Neuronal stem cell (in vitro differentiated cells): ENCODE measurements at regions not wholly inside any gene's neighbourhood (a gene's known extent, or its start where the extent isn't known, plus 50 kb on each side); places are given as distances from the start of the nearest gene placed in this dataset.

Source experiments
- DNase-seq: peaks from one replicate; pipeline ENCODE4 v3.0.0-alpha.2; 2013; ENCODE audit warnings: low spot score
- H2AFZ ChIP-seq: one replicate; pipeline ENCODE4 v1.6.1; 2013; ENCODE audit warnings: mild to moderate bottlenecking, low read length, inconsistent platforms
- H2AK5ac ChIP-seq: 2 replicates; pipeline ENCODE4 v1.6.1; 2013; ENCODE audit warnings: low read depth, mild to moderate bottlenecking, inconsistent platforms, low read length, moderate library complexity, mixed read lengths
- H2BK120ac ChIP-seq: 2 replicates; pipeline ENCODE4 v1.6.1; 2013; ENCODE audit warnings: low read depth, mild to moderate bottlenecking, inconsistent platforms, low read length, moderate library complexity, mixed read lengths
- H2BK12ac ChIP-seq: one replicate; pipeline ENCODE4 v1.6.1; 2013; ENCODE audit warnings: low read length, inconsistent platforms
- H2BK15ac ChIP-seq: 2 replicates; pipeline ENCODE4 v1.6.1; 2013; ENCODE audit warnings: mild to moderate bottlenecking, low read length, inconsistent platforms, mixed read lengths
- H2BK5ac ChIP-seq: one replicate; pipeline ENCODE4 v1.6.1; 2013; ENCODE audit warnings: inconsistent platforms, mild to moderate bottlenecking, low read length, moderate library complexity
- H3K14ac ChIP-seq: one replicate; pipeline ENCODE4 v1.6.1; 2013; ENCODE audit warnings: low read length, inconsistent platforms
- H3K18ac ChIP-seq: 2 replicates; pipeline ENCODE4 v1.6.1; 2013; ENCODE audit warnings: low read length, inconsistent platforms
- H3K23ac ChIP-seq: 2 replicates; pipeline ENCODE4 v1.6.1; 2013; ENCODE audit warnings: low read depth, mild to moderate bottlenecking, mixed read lengths, low read length, inconsistent platforms; ENCODE audit not compliant: poor library complexity
- H3K27ac ChIP-seq: replicated peaks from 3 replicates; pipeline ENCODE4 v1.5.1; 2013; ENCODE audit warnings: low read length, inconsistent platforms
- H3K27me3 ChIP-seq, 3 experiments: 2 replicates each; pipeline ENCODE4 v1.6.1; 2013; ENCODE audit warnings: low read length in 3 of 3, mild to moderate bottlenecking in 2 of 3, inconsistent platforms in 1 of 3, low read depth in 1 of 3, mixed read lengths in 1 of 3, moderate library complexity in 1 of 3; ENCODE audit not compliant: control insufficient read depth in 3 of 3, insufficient read depth in 3 of 3
- H3K36me3 ChIP-seq, 2 donors: replicated peaks in 1 of 2; 2 replicates each; pipeline ENCODE4 v1.6.1; 2013; ENCODE audit warnings: low read length in 2 of 2; ENCODE audit not compliant: control insufficient read depth in 2 of 2, insufficient read depth in 2 of 2
- H3K4ac ChIP-seq: 2 replicates; pipeline ENCODE4 v1.6.1; 2013; ENCODE audit warnings: inconsistent platforms, mild to moderate bottlenecking, low read length, moderate library complexity
- H3K4me1 ChIP-seq, 2 donors: 1 replicate in 1 of 2; 2 replicates in 1 of 2; pipeline ENCODE4 v1.6.1; 2013; ENCODE audit warnings: low read length in 2 of 2, low read depth in 1 of 2; ENCODE audit not compliant: control insufficient read depth in 2 of 2, insufficient read depth in 1 of 2
- H3K4me2 ChIP-seq: one replicate; pipeline ENCODE4 v1.6.1; 2013; ENCODE audit warnings: mild to moderate bottlenecking, low read length, inconsistent platforms; ENCODE audit not compliant: insufficient read depth, poor library complexity, severe bottlenecking
- H3K4me3 ChIP-seq, 2 donors: 2 replicates each; pipeline ENCODE4 v1.5.1; 2013; ENCODE audit warnings: low read length in 2 of 2, mild to moderate bottlenecking in 2 of 2, inconsistent platforms in 1 of 2, moderate library complexity in 1 of 2
- H3K79me1 ChIP-seq: one replicate; pipeline ENCODE4 v1.6.1; 2013; ENCODE audit warnings: low read depth, mild to moderate bottlenecking, inconsistent platforms, low read length, moderate library complexity
- H3K9ac ChIP-seq: one replicate; pipeline ENCODE4 v1.6.1; 2013; ENCODE audit warnings: mild to moderate bottlenecking, low read depth, low read length, inconsistent platforms; ENCODE audit not compliant: poor library complexity
- H3K9me3 ChIP-seq, 2 donors: replicated peaks in 1 of 2; 2 replicates each; pipeline versions ENCODE3 to v1.6.1; 2013; ENCODE audit warnings: low read length in 2 of 2, mild to moderate bottlenecking in 2 of 2, inconsistent platforms in 1 of 2, low read depth in 1 of 2, mixed read lengths in 1 of 2, moderate library complexity in 1 of 2; ENCODE audit not compliant: control insufficient read depth in 2 of 2, insufficient read depth in 1 of 2
- H4K8ac ChIP-seq: one replicate; pipeline ENCODE4 v1.6.1; 2013; ENCODE audit warnings: low read depth, mild to moderate bottlenecking, inconsistent platforms, low read length, moderate library complexity
- H4K91ac ChIP-seq: one replicate; pipeline ENCODE4 v1.6.1; 2013; ENCODE audit warnings: low read length, low read depth, mild to moderate bottlenecking, inconsistent platforms; ENCODE audit not compliant: poor library complexity
- WGBS, 2 donors: extraction: QIAGEN DNeasy Blood & Tissue Kit; methylation state at CpG; one replicate each; pipeline ENCODE4 v1.1.7; 2013; ENCODE audit warnings: missing lambda C conversion rate in 2 of 2, mixed read lengths in 1 of 2; ENCODE audit not compliant: insufficient read length in 2 of 2, insufficient replicate concordance in 1 of 2; ENCODE audit errors: extremely low coverage in 2 of 2; 5-methylcytosine and 5-hydroxymethylcytosine counted together

DNA sequence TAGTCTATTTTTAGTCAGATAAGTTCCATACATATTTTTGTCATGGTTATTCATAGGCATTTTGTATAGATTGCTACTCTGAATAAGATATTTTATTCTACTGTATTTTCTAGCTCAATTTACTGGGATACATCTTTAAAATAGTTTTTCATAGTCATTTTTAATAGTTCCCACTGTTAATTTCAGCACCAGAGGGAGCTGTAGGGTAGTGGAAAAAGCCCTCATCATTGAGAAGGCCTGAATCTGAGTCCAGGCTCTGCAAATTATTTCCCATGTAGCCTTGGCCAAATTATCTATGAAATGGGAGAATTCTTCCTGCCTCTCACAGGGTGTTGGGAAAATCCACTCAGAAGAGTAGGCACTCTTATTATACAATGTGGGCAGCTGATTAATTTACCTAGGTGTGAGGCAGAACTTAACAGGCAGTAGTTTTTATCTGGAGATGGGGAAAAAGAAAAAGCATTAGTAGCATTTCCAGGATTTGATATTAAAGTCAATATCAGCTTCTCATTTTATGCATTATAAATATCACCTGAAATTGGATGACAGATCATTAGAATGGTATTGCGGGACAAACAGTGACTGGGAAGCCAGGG, 102.9 kb upstream of the PAQR3 start:
- H2BK12ac ChIP-seq = no peak overlapping the region
- no peak overlapping the region for H3K4me3 ChIP-seq
- no peak overlapping the region for H4K8ac ChIP-seq
- H3K23ac ChIP-seq = no peak overlapping the region
- H3K79me1 ChIP-seq = no peaks in the 10 kb centered on the region
- H2BK120ac ChIP-seq = no peak overlapping the region
- no peak overlapping the region for H2AFZ ChIP-seq
- H4K91ac ChIP-seq = no peak overlapping the region
- no peak overlapping the region for H3K4ac ChIP-seq
- peak; percentile 26 for DNase-seq
- H3K9me3 ChIP-seq = no peaks in the 10 kb centered on the region
- H3K4me1 ChIP-seq = peaks cover 0 to 5% of the 10 kb centered on the region in 2 donors
- H3K18ac ChIP-seq = no peak overlapping the region
- H2BK5ac ChIP-seq = no peak overlapping the region
- no peaks in the 10 kb centered on the region for H3K36me3 ChIP-seq
- no peak overlapping the region for H3K9ac ChIP-seq
- H3K14ac ChIP-seq = no peak overlapping the region
- H2BK15ac ChIP-seq = no peak overlapping the region
- H3K27me3 ChIP-seq = no peaks in the 10 kb centered on the region
- H3K27ac ChIP-seq = no peak overlapping the region
- WGBS, 2 donors = no CpG with 5 or more reads among the region's 1 CpG
- no peak overlapping the region for H3K4me2 ChIP-seq
- no peak overlapping the region for H2AK5ac ChIP-seq

- Histone ChIP-seq H3K23ac (no peak overlapping the region), H3K79me1 (peaks cover 1% of the 10 kb centered on the region), H3K27ac (no peak overlapping the region), H2AK5ac (no peak overlapping the region), H4K8ac (no peak overlapping the region), H3K36me3 (no peaks in the 10 kb centered on the region), H3K27me3 (no peaks in the 10 kb centered on the region), H3K4me2 (no peak overlapping the region), H3K9me3 (no peaks in the 10 kb centered on the region), H3K9ac (no peak overlapping the region), H3K4me3 (no peak overlapping the region), H3K18ac (no peak overlapping the region), H3K4ac (no peak overlapping the region), H2BK5ac (no peak overlapping the region), H2BK15ac (no peak overlapping the region), H3K4me1 (peaks cover 0 to 2% of the 10 kb centered on the region in 2 donors), H3K14ac (no peak overlapping the region), H2AFZ (no peak overlapping the region), H2BK12ac (no peak overlapping the region), H4K91ac (no peak overlapping the region), H2BK120ac (no peak overlapping the region)
- no peak for DNase-seq
- no CpG with 5 or more reads among the region's 2 CpGs for WGBS, 2 donors
Observed at GRCh38 chr4:79034544-79034943, 95.3 kb upstream of the PAQR3 start.

- Histone ChIP-seq H3K18ac (no peak overlapping the region), H3K36me3 (no peaks in the 10 kb centered on the region), H2BK12ac (no peak overlapping the region), H2BK5ac (no peak overlapping the region), H3K27ac (no peak overlapping the region), H3K14ac (no peak overlapping the region), H2BK120ac (no peak overlapping the region), H3K23ac (no peak overlapping the region), H3K9ac (no peak overlapping the region), H3K9me3 (no peaks in the 10 kb centered on the region), H3K4me3 (no peak overlapping the region), H4K8ac (no peak overlapping the region), H2BK15ac (no peak overlapping the region), H3K4me2 (no peak overlapping the region), H2AFZ (no peak overlapping the region), H3K79me1 (peaks cover 1% of the 10 kb centered on the region), H2AK5ac (no peak overlapping the region), H3K4ac (no peak overlapping the region), H4K91ac (no peak overlapping the region), H3K27me3 (no peaks in the 10 kb centered on the region), H3K4me1 (peaks cover 0 to 2% of the 10 kb centered on the region in 2 donors)
- DNase-seq = no peak
- WGBS, 2 donors = no CpG with 5 or more reads among the region's 1 CpG
Observed at GRCh38 chr4:79030973-79031372, 91.7 kb upstream of the PAQR3 start.

- Histone ChIP-seq H3K18ac (no peak overlapping the region), H3K4me3 (no peak overlapping the region), H3K14ac (no peak overlapping the region), H3K9ac (no peak overlapping the region), H3K9me3 (no peaks in the 10 kb centered on the region), H2AK5ac (no peak overlapping the region), H3K4me2 (no peak overlapping the region), H3K27me3 (no peaks in the 10 kb centered on the region), H2BK15ac (no peak overlapping the region), H2AFZ (no peak overlapping the region), H3K23ac (no peak overlapping the region), H4K8ac (no peak overlapping the region), H2BK120ac (no peak overlapping the region), H3K79me1 (no peaks in the 10 kb centered on the region), H4K91ac (no peak overlapping the region), H2BK12ac (no peak overlapping the region), H3K4ac (no peak overlapping the region), H2BK5ac (no peak overlapping the region), H3K27ac (no peak overlapping the region), H3K36me3 (no peaks in the 10 kb centered on the region), H3K4me1 (peaks cover 0 to 2% of the 10 kb centered on the region in 2 donors)
- no peak for DNase-seq
- WGBS, 2 donors = no CpG with 5 or more reads among the region's 4 CpGs
Observed at GRCh38 chr4:79027656-79028055, 88.4 kb upstream of the PAQR3 start.
